Naive B cell (primary cell): ENCODE measurements at regions not wholly inside any gene's neighbourhood (a gene's known extent, or its start where the extent isn't known, plus 50 kb on each side); places are given as distances from the start of the nearest gene placed in this dataset.
"Not testable (repeated sequence)": the region's sequence is repeated elsewhere in the genome, so short reads cannot be mapped to it uniquely, and the experiment has no call there.

Source experiments
- ATAC-seq, 2 donors: fragments of 150-1000 bp; cut with Tn5 transposase; 2 replicates each; pipeline ENCODE4 v1.10.0; 2021; ENCODE audit warnings: low read depth in 2 of 2, mild to moderate bottlenecking in 2 of 2, moderate library complexity in 2 of 2
- DNase-seq: peaks from one replicate; pipeline ENCODE4 v3.0.0; 2022
- H3K27ac Mint-ChIP-seq, 6 donors: one replicate each; pipeline ENCODE4 v1.8.0; 2020 to 2022; ENCODE audit warnings: mild to moderate bottlenecking in 6 of 6, mixed read lengths in 6 of 6, moderate library complexity in 5 of 6, inconsistent platforms in 2 of 6
- H3K27me3 Mint-ChIP-seq, 3 donors: one replicate each; pipeline ENCODE4 v1.8.0; 2021 to 2022; ENCODE audit warnings: mixed read lengths in 3 of 3, mild to moderate bottlenecking in 1 of 3
- H3K36me3 Mint-ChIP-seq, 2 donors: one replicate each; pipeline ENCODE4 v1.8.0; 2020 to 2022; ENCODE audit warnings: mixed read lengths in 2 of 2, inconsistent platforms in 1 of 2, mild to moderate bottlenecking in 1 of 2
- H3K4me1 Mint-ChIP-seq, 3 donors: one replicate each; pipeline ENCODE4 v1.8.0; 2020 to 2022; ENCODE audit warnings: mixed read lengths in 3 of 3, inconsistent platforms in 1 of 3, mild to moderate bottlenecking in 1 of 3, moderate library complexity in 1 of 3
- H3K4me3 Mint-ChIP-seq, 8 donors: one replicate each; pipeline ENCODE4 v1.8.0; 2020 to 2022; ENCODE audit warnings: mild to moderate bottlenecking in 8 of 8, mixed read lengths in 8 of 8, moderate library complexity in 8 of 8, inconsistent platforms in 2 of 8
- H3K9me3 Mint-ChIP-seq, 7 donors: one replicate each; pipeline ENCODE4 v1.8.0; 2020 to 2022; ENCODE audit warnings: mixed read lengths in 7 of 7, mild to moderate bottlenecking in 5 of 7, inconsistent platforms in 2 of 7, moderate library complexity in 1 of 7

DNA sequence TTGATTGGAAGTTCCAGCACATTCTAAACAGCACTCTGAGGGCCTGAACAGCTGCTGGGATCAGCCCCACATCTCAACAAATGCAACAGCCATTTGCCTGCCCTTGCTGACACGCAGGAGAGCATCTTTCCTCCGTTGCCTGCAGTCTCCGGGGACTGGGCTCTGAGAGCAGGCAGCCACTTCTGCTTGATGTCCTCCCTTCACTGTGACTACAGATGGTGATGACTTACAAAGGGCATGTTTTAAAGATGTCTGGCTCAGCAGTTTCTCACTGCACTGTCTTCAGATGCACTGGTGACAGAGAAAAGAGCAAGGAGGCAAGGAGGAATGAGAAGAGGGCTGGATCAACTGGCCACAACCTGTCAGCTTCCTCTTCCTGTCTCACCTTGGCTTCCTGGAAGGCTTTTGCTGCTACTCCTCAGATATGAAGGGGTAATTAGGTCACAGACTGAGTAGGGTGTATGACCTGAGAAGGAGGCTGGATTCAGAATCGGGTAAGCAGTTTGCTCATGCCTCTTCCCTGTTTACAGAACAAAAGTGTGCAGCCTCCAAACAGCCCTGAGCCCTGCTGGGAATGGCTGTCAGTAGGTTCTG is 143.5 kb upstream of the GHITM start:
- ATAC-seq, result no peak
- Mint-ChIP-seq H3K27me3 (peaks cover 0 to 10% (median 5%) of the 10 kb centered on the region in 3 donors), H3K36me3 (no peaks in the 10 kb centered on the region), H3K9me3 (peaks cover 0 to 4% (median 2%) of the 10 kb centered on the region in 7 donors), H3K4me1 (peaks cover 0 to 3% (median 0%) of the 10 kb centered on the region in 3 donors), H3K27ac (no peak overlapping the region), H3K4me3 (no peak overlapping the region)
- DNase-seq, result no peak

DNA sequence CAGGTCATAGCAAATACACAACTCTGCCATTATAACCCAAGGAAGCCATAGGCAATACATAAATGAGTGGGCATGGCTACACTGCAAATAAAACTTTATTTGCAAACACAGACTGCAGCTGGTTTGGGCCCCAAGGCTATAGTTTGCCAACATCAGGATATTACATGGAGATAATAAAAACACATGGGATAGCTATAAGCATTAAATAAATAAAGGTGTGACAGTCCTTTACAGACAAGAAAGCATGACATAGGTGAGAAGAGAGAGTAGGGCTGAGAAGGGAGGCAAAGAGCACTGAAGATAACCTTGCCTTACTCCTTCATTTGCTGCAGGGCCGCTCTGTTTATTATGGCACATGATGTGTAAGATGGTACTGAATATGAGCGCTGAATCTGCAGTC is 135.1 kb upstream of the GHITM start:
- Mint-ChIP-seq H3K9me3 (peaks cover 0 to 6% (median 2%) of the 10 kb centered on the region in 7 donors), H3K4me3 (no peak overlapping the region), H3K27ac (no peak overlapping the region)

DNA sequence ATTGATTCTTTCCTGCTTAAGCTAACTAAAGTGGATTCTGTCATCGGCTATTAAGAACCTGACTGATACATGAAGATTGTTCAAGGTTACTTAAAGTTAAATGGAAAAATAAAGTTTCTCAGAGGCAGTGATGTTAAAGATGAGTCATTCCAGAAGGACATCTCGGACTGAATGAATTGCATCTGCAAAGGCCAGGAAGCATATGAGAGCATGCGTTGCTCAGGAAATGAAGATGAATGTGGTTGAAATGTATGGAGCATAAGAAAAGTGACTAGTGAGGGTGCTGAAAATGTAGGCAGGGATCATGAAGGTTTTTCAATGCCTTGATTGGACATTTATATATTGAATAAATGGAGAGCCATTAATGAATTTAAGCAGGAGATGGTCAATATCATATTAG is 133.9 kb upstream of the GHITM start:
- Mint-ChIP-seq H3K27me3 (no peaks in the 10 kb centered on the region), H3K27ac (no peak overlapping the region), H3K36me3 (no peaks in the 10 kb centered on the region), H3K4me1 (no peaks in the 10 kb centered on the region), H3K4me3 (no peak overlapping the region), H3K9me3 (peaks cover 0 to 6% (median under 1%) of the 10 kb centered on the region in 7 donors)
- DNase-seq (no peak), ATAC-seq (no peak)

More for the DNA sequence above, 135.1 kb upstream of the GHITM start:
- no peaks in the 10 kb centered on the region for H3K27me3 Mint-ChIP-seq
- H3K4me1 Mint-ChIP-seq, result no peaks in the 10 kb centered on the region
- H3K36me3 Mint-ChIP-seq, result no peaks in the 10 kb centered on the region
- DNase-seq (no peak), ATAC-seq (no peak)

DNA sequence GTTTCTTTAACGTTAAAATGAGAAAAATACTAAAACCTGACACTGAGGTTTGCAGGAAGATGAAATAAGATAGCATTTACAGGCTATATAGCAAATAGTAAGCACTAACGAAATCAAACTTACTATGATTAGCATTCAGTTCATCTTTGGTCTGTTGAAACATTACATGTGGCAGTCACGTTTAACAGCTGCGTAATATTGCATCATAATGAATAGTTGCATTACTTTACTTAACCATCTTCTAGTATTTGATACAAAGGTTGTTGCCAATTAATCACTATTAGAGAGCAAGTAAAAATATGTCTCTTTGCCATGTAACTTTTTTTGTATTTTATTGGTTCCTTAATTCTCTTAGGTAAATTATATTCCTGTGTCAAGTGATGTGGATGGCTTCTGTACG is 131.8 kb upstream of the GHITM start:
- Mint-ChIP-seq H3K4me3 (no peak overlapping the region), H3K4me1 (no peaks in the 10 kb centered on the region), H3K9me3 (peaks cover 0 to 4% (median 0%) of the 10 kb centered on the region in 7 donors), H3K36me3 (no peaks in the 10 kb centered on the region), H3K27ac (no peak overlapping the region), H3K27me3 (peaks cover 4 to 7% (median 5%) of the 10 kb centered on the region in 3 donors)
- DNase-seq (no peak), ATAC-seq (no peak)

DNA sequence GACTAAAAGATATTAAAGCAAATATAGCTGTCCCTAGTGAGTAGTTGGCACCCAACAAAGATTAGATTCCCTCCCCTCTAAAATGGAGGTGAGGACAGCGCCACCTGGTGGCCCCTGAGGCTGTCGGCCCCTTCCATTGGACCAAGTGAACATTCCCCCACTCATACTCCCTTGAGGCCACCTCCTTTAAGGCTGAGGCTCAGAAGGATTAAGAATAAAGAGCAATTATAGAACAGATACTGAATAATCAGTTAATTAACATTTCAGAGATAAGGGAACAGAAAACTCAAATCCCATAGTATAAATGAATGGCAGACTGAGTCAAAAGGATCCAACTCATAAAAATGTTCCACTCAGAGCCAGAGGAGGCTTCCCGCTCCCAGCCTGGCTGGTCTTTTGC is 130.4 kb upstream of the GHITM start:
- no peak overlapping the region for H3K27ac Mint-ChIP-seq
- DNase-seq (no peak), ATAC-seq (no peak)
- H3K4me3 Mint-ChIP-seq, result no peak overlapping the region
- no peaks in the 10 kb centered on the region for H3K36me3 Mint-ChIP-seq
- H3K9me3 Mint-ChIP-seq, result peaks cover 0 to 4% (median 0%) of the 10 kb centered on the region in 7 donors
- H3K27me3 Mint-ChIP-seq, result peaks cover 5 to 15% (median 10%) of the 10 kb centered on the region in 3 donors
- H3K4me1 Mint-ChIP-seq, result peaks cover 0 to 4% (median 1%) of the 10 kb centered on the region in 3 donors

DNA sequence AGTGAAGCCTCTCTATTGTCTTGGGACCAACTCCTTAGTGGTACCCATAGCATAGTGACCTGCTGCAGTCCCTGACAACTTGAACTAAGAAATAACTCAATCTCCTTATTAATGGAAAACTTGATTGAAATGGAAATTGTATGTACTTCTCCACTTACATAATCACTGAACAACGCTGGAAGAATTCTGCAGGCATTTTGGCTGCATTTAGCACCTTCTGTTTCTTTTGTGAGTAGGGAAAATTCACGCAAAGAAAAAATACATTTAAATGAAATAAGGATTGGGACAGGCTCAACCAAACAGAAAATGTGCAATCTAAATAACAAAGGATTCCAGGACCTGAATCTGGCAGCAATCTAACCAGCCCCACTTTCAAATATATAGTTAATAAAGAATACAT is 126.9 kb upstream of the GHITM start:
- Mint-ChIP-seq H3K27me3 (peaks cover 11 to 24% (median 15%) of the 10 kb centered on the region in 3 donors), H3K4me1 (peaks cover 0 to 4% (median 1%) of the 10 kb centered on the region in 3 donors), H3K27ac (no peak overlapping the region), H3K36me3 (no peaks in the 10 kb centered on the region), H3K9me3 (peaks cover 0 to 4% (median 3%) of the 10 kb centered on the region in 7 donors), H3K4me3 (no peak overlapping the region)
- ATAC-seq, result no peak
- no peak for DNase-seq

DNA sequence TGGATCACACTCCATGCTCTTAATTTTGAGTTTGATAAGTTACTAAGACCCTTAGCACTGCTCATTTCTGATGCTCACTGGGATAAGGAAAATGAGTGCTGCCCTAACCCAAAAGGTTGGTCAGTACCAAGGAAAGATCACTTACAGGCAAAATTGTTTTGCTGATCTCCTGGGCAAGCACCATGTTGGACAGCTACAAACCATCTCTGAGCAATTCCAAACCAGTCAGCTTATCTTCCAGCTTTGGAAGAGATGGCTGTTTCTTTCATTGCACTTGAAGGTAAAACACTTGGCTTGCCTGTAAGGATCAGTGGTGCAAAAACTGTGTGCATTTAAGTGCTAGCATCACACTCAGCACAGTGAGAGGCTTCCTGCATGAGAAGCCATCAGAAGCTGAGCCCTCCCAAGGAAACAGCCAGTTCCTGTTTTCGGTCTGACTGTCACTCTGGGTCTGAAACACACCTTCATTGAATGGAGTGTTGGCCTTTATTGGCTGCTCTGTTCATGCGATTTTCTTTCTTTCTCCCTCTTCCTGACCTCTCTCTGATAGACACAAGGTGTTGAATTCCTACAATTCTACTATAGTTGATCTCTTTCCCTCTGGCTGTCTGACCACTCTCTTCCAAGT is 126.4 kb upstream of the GHITM start:
- Mint-ChIP-seq H3K36me3 (peaks cover 0 to 4% of the 10 kb centered on the region in 2 donors), H3K9me3 (peaks cover 0 to 5% (median 3%) of the 10 kb centered on the region in 7 donors), H3K27me3 (peaks cover 12 to 29% (median 15%) of the 10 kb centered on the region in 3 donors), H3K27ac (no peak overlapping the region), H3K4me1 (peaks cover 0 to 4% (median 1%) of the 10 kb centered on the region in 3 donors), H3K4me3 (no peak overlapping the region)
- no peak for DNase-seq
- ATAC-seq, result no peak

DNA sequence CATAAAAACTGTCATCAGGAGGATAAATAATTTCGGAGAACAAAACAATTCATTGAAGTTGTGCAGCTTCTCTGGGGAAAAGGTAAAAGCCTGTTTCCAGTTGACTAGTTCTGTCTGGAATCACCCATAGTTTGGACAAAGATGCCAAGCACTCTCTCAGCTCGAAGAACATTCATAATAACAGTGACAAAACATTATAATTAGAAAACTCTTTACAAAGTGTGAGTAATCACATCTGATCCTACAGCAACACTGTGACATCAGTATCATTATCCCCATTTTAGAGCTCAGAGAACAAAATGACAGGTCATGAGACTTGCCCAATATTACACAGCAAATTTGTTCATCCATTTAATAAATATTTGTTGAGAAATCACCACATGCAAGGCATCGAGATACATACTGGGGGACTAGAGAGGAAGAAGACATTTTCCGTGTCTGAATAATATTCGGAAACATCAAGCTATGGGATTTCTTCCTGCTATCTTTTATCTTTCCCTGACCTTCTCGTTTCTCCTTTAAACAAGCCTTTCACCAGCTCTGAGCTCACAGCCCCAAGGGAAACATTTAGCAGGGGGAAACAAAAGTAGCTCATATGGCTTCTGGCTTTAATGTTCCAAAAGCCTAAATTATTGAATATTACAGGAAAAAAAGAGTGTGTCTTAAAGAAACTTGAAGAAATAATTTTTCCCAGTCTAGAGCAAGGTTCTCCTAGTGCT is 123.3 kb upstream of the GHITM start:
- DNase-seq (no peak), ATAC-seq (no peak)
- Mint-ChIP-seq H3K9me3 (peaks cover 0 to 8% (median 5%) of the 10 kb centered on the region in 7 donors), H3K36me3 (peaks cover 0 to 12% of the 10 kb centered on the region in 2 donors), H3K27me3 (peaks cover 14 to 34% (median 15%) of the 10 kb centered on the region in 3 donors), H3K4me3 (no peak overlapping the region), H3K27ac (no peak overlapping the region), H3K4me1 (peaks cover 0 to 4% (median 1%) of the 10 kb centered on the region in 3 donors)

DNA sequence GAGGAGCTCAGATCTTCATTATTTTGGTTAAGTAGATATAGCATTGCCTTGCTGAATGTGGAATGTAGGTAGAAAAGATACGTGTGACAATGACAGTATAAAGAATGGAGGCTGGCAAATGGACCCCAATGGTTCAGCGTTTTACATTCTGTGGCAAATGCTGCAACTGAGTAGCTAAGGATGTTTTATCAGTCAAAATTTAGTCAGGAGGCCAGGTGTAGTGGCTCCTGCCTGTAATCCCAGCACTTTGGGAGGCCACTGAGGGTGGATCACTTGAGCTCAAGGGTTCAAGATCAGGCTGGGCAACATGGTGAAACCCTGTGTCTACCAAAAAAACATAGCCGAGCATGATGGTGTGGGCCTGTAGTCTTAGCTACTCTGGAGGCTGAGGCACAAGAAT is 120.5 kb upstream of the GHITM start:
- Mint-ChIP-seq H3K9me3 (peaks cover 8 to 33% (median 20%) of the 10 kb centered on the region in 7 donors), H3K27ac (no peak overlapping the region), H3K27me3 (peaks cover 5 to 20% (median 12%) of the 10 kb centered on the region in 3 donors), H3K4me1 (no peaks in the 10 kb centered on the region), H3K4me3 (no peak overlapping the region), H3K36me3 (peaks cover 0 to 24% of the 10 kb centered on the region in 2 donors)
- no peak for ATAC-seq
- DNase-seq, result no peak

DNA sequence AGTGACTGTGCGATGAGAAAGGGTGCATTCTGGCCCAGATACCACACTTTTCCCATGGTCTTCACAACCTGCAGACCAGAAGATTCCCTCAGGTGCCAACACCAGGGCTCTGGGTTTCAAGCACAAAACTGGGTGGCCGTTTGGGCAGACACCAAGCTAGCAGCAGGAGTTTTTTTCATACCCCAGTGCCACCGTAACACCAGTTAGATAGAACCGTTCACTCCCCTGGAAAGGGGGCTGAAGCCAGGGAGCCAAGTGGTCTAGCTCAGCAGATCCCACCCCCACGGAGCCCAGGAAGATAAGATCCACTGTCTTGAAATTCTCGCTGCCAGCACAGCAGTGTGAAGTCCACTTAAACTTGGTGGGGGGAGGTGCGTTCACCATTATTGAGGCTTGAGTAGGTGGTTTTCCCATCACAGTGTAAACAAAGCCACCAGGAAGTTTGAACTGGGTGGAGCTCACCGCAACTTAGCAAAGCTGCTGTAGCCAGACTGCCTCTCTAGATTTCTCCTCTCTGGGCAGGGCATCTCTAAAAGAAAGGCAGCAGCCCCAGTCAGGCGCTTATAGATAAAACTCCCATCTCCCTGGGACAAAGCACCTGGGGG is 119.4 kb upstream of the GHITM start:
- peaks cover 5 to 12% (median 11%) of the 10 kb centered on the region in 3 donors for H3K27me3 Mint-ChIP-seq
- not testable (repeated sequence) for DNase-seq, H3K27ac Mint-ChIP-seq, ATAC-seq, H3K4me1 Mint-ChIP-seq
- peaks cover 11 to 44% (median 23%) of the 10 kb centered on the region in 7 donors for H3K9me3 Mint-ChIP-seq
- peak overlapping the region in 1 of 8 donors; percentile 2 for H3K4me3 Mint-ChIP-seq
- H3K36me3 Mint-ChIP-seq, result peaks cover 0 to 24% of the 10 kb centered on the region in 2 donors

DNA sequence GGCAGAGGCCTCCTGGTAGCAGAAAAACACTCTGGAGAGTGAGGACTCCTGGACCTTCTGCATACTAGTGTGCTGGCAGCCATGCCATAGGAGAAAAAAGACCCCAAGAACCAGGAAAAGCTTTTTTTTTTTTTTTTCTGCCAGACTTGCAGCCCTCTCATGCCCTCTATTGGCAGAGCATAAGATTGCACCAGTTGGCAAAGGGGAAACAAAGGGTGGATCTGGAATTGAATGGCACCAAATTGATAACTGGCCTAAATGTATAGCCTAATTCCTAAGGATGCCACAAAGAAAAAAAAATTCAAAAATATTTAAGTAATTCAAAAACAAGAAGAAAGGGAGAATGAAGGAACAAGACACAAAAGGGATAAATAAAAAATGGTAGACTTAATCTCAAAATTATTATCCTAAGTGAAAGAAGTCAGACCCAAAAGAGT is 112.5 kb upstream of the GHITM start:
- Mint-ChIP-seq H3K27ac (no peak overlapping the region), H3K36me3 (peaks cover 0 to 8% of the 10 kb centered on the region in 2 donors), H3K27me3 (no peaks in the 10 kb centered on the region), H3K4me1 (no peaks in the 10 kb centered on the region), H3K9me3 (peaks cover 13 to 35% (median 19%) of the 10 kb centered on the region in 7 donors), H3K4me3 (no peak overlapping the region)
- ATAC-seq (no peak), DNase-seq (no peak)

DNA sequence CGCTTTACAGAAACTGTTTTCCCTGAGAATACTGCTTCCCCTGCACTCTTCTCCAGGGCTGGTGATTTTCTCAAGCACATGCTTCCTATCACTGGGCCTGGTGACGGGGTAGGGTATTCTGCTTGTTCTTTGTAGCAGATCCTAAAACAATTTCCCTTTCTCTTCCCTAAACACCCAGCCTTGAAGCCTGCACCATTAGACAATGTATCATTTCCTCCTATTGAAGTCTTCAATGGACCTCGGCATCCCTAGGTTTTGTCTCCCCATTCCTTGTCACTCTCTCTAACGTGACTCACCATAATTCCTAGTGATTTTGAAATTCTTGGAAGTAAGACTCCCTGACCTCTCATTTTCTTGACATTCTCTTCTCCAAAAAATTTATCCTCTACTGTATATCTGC is 109.5 kb upstream of the GHITM start:
- no peak for DNase-seq
- no peak for ATAC-seq
- Mint-ChIP-seq H3K4me3 (no peak overlapping the region), H3K27ac (no peak overlapping the region), H3K27me3 (no peaks in the 10 kb centered on the region), H3K9me3 (peaks cover 2 to 13% (median 3%) of the 10 kb centered on the region in 7 donors), H3K36me3 (no peaks in the 10 kb centered on the region), H3K4me1 (no peaks in the 10 kb centered on the region)

DNA sequence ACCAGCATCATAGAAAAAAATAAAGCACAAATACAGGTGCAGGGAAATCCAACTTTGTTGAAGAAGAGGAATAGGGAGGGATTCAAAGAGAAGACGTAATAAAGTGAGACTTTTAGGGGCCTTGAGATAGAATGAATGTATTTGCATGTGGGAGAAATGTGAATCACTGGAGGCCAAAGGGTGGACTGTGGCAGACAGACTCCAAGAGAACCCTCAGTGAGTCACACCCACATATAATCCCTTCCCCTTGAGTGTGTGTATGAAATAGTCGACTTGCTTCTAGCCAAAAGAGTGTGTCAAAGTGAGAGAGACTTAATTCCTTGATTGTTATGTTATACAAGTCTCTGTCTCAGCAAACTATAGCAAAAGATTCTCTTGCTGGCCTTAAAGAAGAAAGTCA is 101.3 kb upstream of the GHITM start:
- Mint-ChIP-seq H3K36me3 (peaks cover 0 to 7% of the 10 kb centered on the region in 2 donors), H3K9me3 (peaks cover 0 to 13% (median 3%) of the 10 kb centered on the region in 7 donors), H3K27me3 (peaks cover 6 to 17% (median 11%) of the 10 kb centered on the region in 3 donors), H3K27ac (no peak overlapping the region), H3K4me1 (no peaks in the 10 kb centered on the region), H3K4me3 (no peak overlapping the region)
- DNase-seq (no peak), ATAC-seq (no peak)
